ENCODE measurements at regions not wholly inside any gene's neighbourhood (a gene's known extent, or its start where the extent isn't known, plus 50 kb on each side); places are given as distances from the start of the nearest gene placed in this dataset.
"Not testable (repeated sequence)": the region's sequence is repeated elsewhere in the genome, so short reads cannot be mapped to it uniquely, and the experiment has no call there.

- Histone ChIP-seq H3K9me3 (ENCODE audit: control insufficient read depth in 2 of 2, insufficient read depth in 1 of 2, low read depth in 1 of 2, low read length in 1 of 2) (no peaks in the 10 kb centered on the region), H3K27ac (ENCODE audit: low read depth in 2 of 2, low read length in 1 of 2) (no peak overlapping the region), H3K36me3 (ENCODE audit: control insufficient read depth in 2 of 2, insufficient read depth in 2 of 2, low read length in 1 of 2) (no peaks in the 10 kb centered on the region), H3K4me1 (ENCODE audit: control insufficient read depth in 2 of 2, insufficient read depth in 2 of 2, low read length in 1 of 2) (no peaks in the 10 kb centered on the region), H3K4me3 (ENCODE audit: low read depth in 1 of 2, low read length in 2 of 2) (no peak overlapping the region), H3K27me3 (ENCODE audit: control insufficient read depth in 1 of 2, insufficient read depth in 2 of 2, low read length in 2 of 2) (no peaks in the 10 kb centered on the region)
- WGBS, 2 donors: 92 to 94% methylated on average over 4 of the region's 4 CpGs
Measured at GRCh38 chr1:199085903-199086302, 447.1 kb downstream of the PTPRC start.

DNA sequence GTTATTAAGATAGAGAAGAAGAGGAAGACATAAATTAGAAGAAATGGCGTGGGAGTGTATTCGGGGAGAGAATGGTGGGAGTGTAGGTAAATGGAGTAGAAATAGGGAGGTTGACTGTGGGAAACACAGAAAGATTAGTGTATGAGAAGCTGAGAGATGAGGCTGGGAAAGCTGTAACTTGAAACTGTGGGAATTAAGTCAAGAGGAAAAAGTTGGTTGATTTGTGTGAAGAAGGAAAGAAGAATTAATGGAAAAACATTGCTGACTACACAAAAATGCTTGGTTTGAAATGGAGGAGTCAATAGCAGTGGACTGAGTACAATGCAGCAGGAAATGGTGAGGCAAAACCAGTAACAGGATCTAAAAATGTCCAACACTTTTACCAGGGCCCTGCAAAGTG, 448.3 kb downstream of the PTPRC start:
- 89 to 96% methylated on average over 2 of the region's 2 CpGs for WGBS, 2 donors
- Histone ChIP-seq H3K4me1 (ENCODE audit: control insufficient read depth in 2 of 2, insufficient read depth in 2 of 2, low read length in 1 of 2) (no peaks in the 10 kb centered on the region), H3K27me3 (ENCODE audit: control insufficient read depth in 1 of 2, insufficient read depth in 2 of 2, low read length in 2 of 2) (no peaks in the 10 kb centered on the region), H3K27ac (ENCODE audit: low read depth in 2 of 2, low read length in 1 of 2) (no peak overlapping the region), H3K9me3 (ENCODE audit: control insufficient read depth in 2 of 2, insufficient read depth in 1 of 2, low read depth in 1 of 2, low read length in 1 of 2) (no peaks in the 10 kb centered on the region), H3K4me3 (ENCODE audit: low read depth in 1 of 2, low read length in 2 of 2) (no peak overlapping the region), H3K36me3 (ENCODE audit: control insufficient read depth in 2 of 2, insufficient read depth in 2 of 2, low read length in 1 of 2) (no peaks in the 10 kb centered on the region)

GRCh38 chr1:199089393-199090122, 450.7 kb downstream of the PTPRC start:
- Histone ChIP-seq H3K4me3 (ENCODE audit: low read depth in 1 of 2, low read length in 2 of 2) (no peak overlapping the region), H3K27me3 (ENCODE audit: control insufficient read depth in 1 of 2, insufficient read depth in 2 of 2, low read length in 2 of 2) (no peaks in the 10 kb centered on the region), H3K4me1 (ENCODE audit: control insufficient read depth in 2 of 2, insufficient read depth in 2 of 2, low read length in 1 of 2) (no peaks in the 10 kb centered on the region), H3K27ac (ENCODE audit: low read depth in 2 of 2, low read length in 1 of 2) (no peak overlapping the region), H3K9me3 (ENCODE audit: control insufficient read depth in 2 of 2, insufficient read depth in 1 of 2, low read depth in 1 of 2, low read length in 1 of 2) (no peaks in the 10 kb centered on the region), H3K36me3 (ENCODE audit: control insufficient read depth in 2 of 2, insufficient read depth in 2 of 2, low read length in 1 of 2) (no peaks in the 10 kb centered on the region)
- WGBS, 2 donors: 55 to 62% methylated on average over 3 of the region's 3 CpGs

GRCh38 chr1:199095628-199096027, 456.8 kb downstream of the PTPRC start:
- H3K9me3 ChIP-seq (ENCODE audit: control insufficient read depth in 2 of 2, insufficient read depth in 1 of 2, low read depth in 1 of 2, low read length in 1 of 2); H3K4me1 ChIP-seq (ENCODE audit: control insufficient read depth in 2 of 2, insufficient read depth in 2 of 2, low read length in 1 of 2); H3K27me3 ChIP-seq (ENCODE audit: control insufficient read depth in 1 of 2, insufficient read depth in 2 of 2, low read length in 2 of 2); H3K27ac ChIP-seq (ENCODE audit: low read depth in 2 of 2, low read length in 1 of 2); H3K36me3 ChIP-seq (ENCODE audit: control insufficient read depth in 2 of 2, insufficient read depth in 2 of 2, low read length in 1 of 2); H3K4me3 ChIP-seq (ENCODE audit: low read depth in 1 of 2, low read length in 2 of 2): not testable (repeated sequence)
- 84 to 90% methylated on average over 1 of the region's 1 CpG for WGBS, 2 donors

- no peaks in the 10 kb centered on the region for H3K36me3 ChIP-seq (ENCODE audit: control insufficient read depth in 2 of 2, insufficient read depth in 2 of 2, low read length in 1 of 2)
- WGBS, 2 donors: 64 to 67% methylated on average over 6 of the region's 6 CpGs
- H3K4me3 ChIP-seq (ENCODE audit: low read depth in 1 of 2, low read length in 2 of 2): no peak overlapping the region
Measured at GRCh38 chr1:199096591-199096990, 457.8 kb downstream of the PTPRC start.

GRCh38 chr1:199098468-199098867, 459.6 kb downstream of the PTPRC start:
- WGBS, 2 donors: 86 to 88% methylated on average over 5 of the region's 5 CpGs
- H3K4me1 ChIP-seq (ENCODE audit: control insufficient read depth in 2 of 2, insufficient read depth in 2 of 2, low read length in 1 of 2): no peaks in the 10 kb centered on the region

More at GRCh38 chr1:199096591-199096990, 457.8 kb downstream of the PTPRC start:
- Histone ChIP-seq H3K9me3 (ENCODE audit: control insufficient read depth in 2 of 2, insufficient read depth in 1 of 2, low read depth in 1 of 2, low read length in 1 of 2) (no peaks in the 10 kb centered on the region), H3K27ac (ENCODE audit: low read depth in 2 of 2, low read length in 1 of 2) (no peak overlapping the region), H3K27me3 (ENCODE audit: control insufficient read depth in 1 of 2, insufficient read depth in 2 of 2, low read length in 2 of 2) (no peaks in the 10 kb centered on the region), H3K4me1 (ENCODE audit: control insufficient read depth in 2 of 2, insufficient read depth in 2 of 2, low read length in 1 of 2) (no peaks in the 10 kb centered on the region)

GRCh38 chr1:199101139-199101538, 462.3 kb downstream of the PTPRC start:
- Histone ChIP-seq H3K4me1 (ENCODE audit: control insufficient read depth in 2 of 2, insufficient read depth in 2 of 2, low read length in 1 of 2) (no peaks in the 10 kb centered on the region), H3K36me3 (ENCODE audit: control insufficient read depth in 2 of 2, insufficient read depth in 2 of 2, low read length in 1 of 2) (no peaks in the 10 kb centered on the region)
- WGBS, 2 donors: 93 to 95% methylated on average over 5 of the region's 5 CpGs

More at GRCh38 chr1:199098468-199098867, 459.6 kb downstream of the PTPRC start:
- no peak overlapping the region for H3K27ac ChIP-seq (ENCODE audit: low read depth in 2 of 2, low read length in 1 of 2)
- no peaks in the 10 kb centered on the region for H3K36me3 ChIP-seq (ENCODE audit: control insufficient read depth in 2 of 2, insufficient read depth in 2 of 2, low read length in 1 of 2)
- H3K9me3 ChIP-seq (ENCODE audit: control insufficient read depth in 2 of 2, insufficient read depth in 1 of 2, low read depth in 1 of 2, low read length in 1 of 2): no peaks in the 10 kb centered on the region
- H3K4me3 ChIP-seq (ENCODE audit: low read depth in 1 of 2, low read length in 2 of 2): no peak overlapping the region
- no peaks in the 10 kb centered on the region for H3K27me3 ChIP-seq (ENCODE audit: control insufficient read depth in 1 of 2, insufficient read depth in 2 of 2, low read length in 2 of 2)

GRCh38 chr1:199101635-199102034, 462.8 kb downstream of the PTPRC start:
- H3K9me3 ChIP-seq (ENCODE audit: control insufficient read depth in 2 of 2, insufficient read depth in 1 of 2, low read depth in 1 of 2, low read length in 1 of 2): no peaks in the 10 kb centered on the region
- WGBS, 2 donors: 77 to 81% methylated on average over 3 of the region's 3 CpGs
- no peaks in the 10 kb centered on the region for H3K36me3 ChIP-seq (ENCODE audit: control insufficient read depth in 2 of 2, insufficient read depth in 2 of 2, low read length in 1 of 2)
- no peaks in the 10 kb centered on the region for H3K27me3 ChIP-seq (ENCODE audit: control insufficient read depth in 1 of 2, insufficient read depth in 2 of 2, low read length in 2 of 2)
- no peak overlapping the region for H3K27ac ChIP-seq (ENCODE audit: low read depth in 2 of 2, low read length in 1 of 2)
- H3K4me1 ChIP-seq (ENCODE audit: control insufficient read depth in 2 of 2, insufficient read depth in 2 of 2, low read length in 1 of 2): no peaks in the 10 kb centered on the region
- no peak overlapping the region for H3K4me3 ChIP-seq (ENCODE audit: low read depth in 1 of 2, low read length in 2 of 2)

More at GRCh38 chr1:199101139-199101538, 462.3 kb downstream of the PTPRC start:
- Histone ChIP-seq H3K9me3 (ENCODE audit: control insufficient read depth in 2 of 2, insufficient read depth in 1 of 2, low read depth in 1 of 2, low read length in 1 of 2) (no peaks in the 10 kb centered on the region), H3K27me3 (ENCODE audit: control insufficient read depth in 1 of 2, insufficient read depth in 2 of 2, low read length in 2 of 2) (no peaks in the 10 kb centered on the region), H3K27ac (ENCODE audit: low read depth in 2 of 2, low read length in 1 of 2) (no peak overlapping the region), H3K4me3 (ENCODE audit: low read depth in 1 of 2, low read length in 2 of 2) (no peak overlapping the region)

DNA sequence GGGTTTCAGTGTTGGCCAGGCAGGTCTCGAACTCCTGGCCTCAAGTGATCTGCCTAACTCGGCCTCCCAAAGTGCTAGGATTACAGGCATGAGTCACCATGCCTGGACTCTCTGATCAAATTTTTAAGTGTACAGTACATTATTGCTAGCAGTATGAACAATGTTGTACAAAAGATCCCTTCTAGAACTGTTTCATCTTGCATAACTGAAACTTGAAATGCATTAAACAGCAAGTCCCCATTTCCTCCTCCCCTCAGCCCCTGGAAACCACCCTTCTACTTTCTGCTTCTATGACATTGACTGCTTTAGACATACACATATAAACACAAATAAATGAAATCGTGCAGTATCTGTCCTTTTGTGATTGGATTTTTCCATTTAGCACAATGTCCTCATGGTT, 463.4 kb downstream of the PTPRC start:
- Histone ChIP-seq H3K4me1 (ENCODE audit: control insufficient read depth in 2 of 2, insufficient read depth in 2 of 2, low read length in 1 of 2) (no peaks in the 10 kb centered on the region), H3K27me3 (ENCODE audit: control insufficient read depth in 1 of 2, insufficient read depth in 2 of 2, low read length in 2 of 2) (no peaks in the 10 kb centered on the region), H3K9me3 (ENCODE audit: control insufficient read depth in 2 of 2, insufficient read depth in 1 of 2, low read depth in 1 of 2, low read length in 1 of 2) (no peaks in the 10 kb centered on the region), H3K36me3 (ENCODE audit: control insufficient read depth in 2 of 2, insufficient read depth in 2 of 2, low read length in 1 of 2) (no peaks in the 10 kb centered on the region), H3K4me3 (ENCODE audit: low read depth in 1 of 2, low read length in 2 of 2) (no peak overlapping the region), H3K27ac (ENCODE audit: low read depth in 2 of 2, low read length in 1 of 2) (no peak overlapping the region)
- WGBS, 2 donors: 78 to 86% methylated on average over 3 of the region's 3 CpGs

GRCh38 chr1:199109160-199109559, 470.3 kb downstream of the PTPRC start:
- Histone ChIP-seq H3K27me3 (ENCODE audit: control insufficient read depth in 1 of 2, insufficient read depth in 2 of 2, low read length in 2 of 2) (no peaks in the 10 kb centered on the region), H3K27ac (ENCODE audit: low read depth in 2 of 2, low read length in 1 of 2) (no peak overlapping the region), H3K4me3 (ENCODE audit: low read depth in 1 of 2, low read length in 2 of 2) (no peak overlapping the region), H3K36me3 (ENCODE audit: control insufficient read depth in 2 of 2, insufficient read depth in 2 of 2, low read length in 1 of 2) (no peaks in the 10 kb centered on the region), H3K9me3 (ENCODE audit: control insufficient read depth in 2 of 2, insufficient read depth in 1 of 2, low read depth in 1 of 2, low read length in 1 of 2) (no peaks in the 10 kb centered on the region), H3K4me1 (ENCODE audit: control insufficient read depth in 2 of 2, insufficient read depth in 2 of 2, low read length in 1 of 2) (no peaks in the 10 kb centered on the region)
- WGBS, 2 donors: 86 to 88% methylated on average over 3 of the region's 3 CpGs

All from esophagus (tissue), 2 donors.